T-helper 17 cell (primary cell): ENCODE measurements at regions not wholly inside any gene's neighbourhood (a gene's known extent, or its start where the extent isn't known, plus 50 kb on each side); places are given as distances from the start of the nearest gene placed in this dataset.

ENCODE experiments used
- ATAC-seq: fragments of 150-1000 bp; cut with Tn5 transposase; 2 replicates; pipeline ENCODE4 v1.10.0; 2021; ENCODE audit warnings: mild to moderate bottlenecking, moderate library complexity
- DNase-seq, 3 donors: peaks; one replicate each; pipeline versions ENCODE4 v3.0.0 to v3.0.0-alpha.2; 2020 to 2021
- H3K9me3 ChIP-seq: one replicate; pipeline ENCODE4 v1.7.0; 2013; ENCODE audit warnings: low read length, mild to moderate bottlenecking; ENCODE audit not compliant: control insufficient read depth, poor library complexity, severe bottlenecking
- H3K27ac Mint-ChIP-seq: one replicate; pipeline ENCODE4 v1.8.0; 2022; ENCODE audit warnings: mild to moderate bottlenecking, moderate library complexity, mixed read lengths
- H3K27me3 Mint-ChIP-seq: one replicate; pipeline ENCODE4 v1.8.0; 2022; ENCODE audit warnings: mixed read lengths
- H3K36me3 Mint-ChIP-seq: one replicate; pipeline ENCODE4 v1.8.0; 2022; ENCODE audit warnings: low read depth, mixed read lengths
- H3K4me1 Mint-ChIP-seq: one replicate; pipeline ENCODE4 v1.8.0; 2022; ENCODE audit warnings: mild to moderate bottlenecking, mixed read lengths
- H3K4me3 Mint-ChIP-seq: one replicate; pipeline ENCODE4 v1.8.0; 2022; ENCODE audit warnings: mild to moderate bottlenecking, moderate library complexity, mixed read lengths

- no peak overlapping the region for H3K27ac Mint-ChIP-seq
- ATAC-seq (no peak), DNase-seq (no peak)
- H3K4me1 Mint-ChIP-seq = no peaks in the 10 kb centered on the region
- H3K36me3 Mint-ChIP-seq = no peaks in the 10 kb centered on the region
- H3K27me3 Mint-ChIP-seq = peaks cover 28% of the 10 kb centered on the region
- no peaks in the 10 kb centered on the region for H3K9me3 ChIP-seq
- H3K4me3 Mint-ChIP-seq = no peak overlapping the region
Measured at GRCh38 chr4:142983065-142983464, 137.0 kb upstream of the INPP4B start.

DNA sequence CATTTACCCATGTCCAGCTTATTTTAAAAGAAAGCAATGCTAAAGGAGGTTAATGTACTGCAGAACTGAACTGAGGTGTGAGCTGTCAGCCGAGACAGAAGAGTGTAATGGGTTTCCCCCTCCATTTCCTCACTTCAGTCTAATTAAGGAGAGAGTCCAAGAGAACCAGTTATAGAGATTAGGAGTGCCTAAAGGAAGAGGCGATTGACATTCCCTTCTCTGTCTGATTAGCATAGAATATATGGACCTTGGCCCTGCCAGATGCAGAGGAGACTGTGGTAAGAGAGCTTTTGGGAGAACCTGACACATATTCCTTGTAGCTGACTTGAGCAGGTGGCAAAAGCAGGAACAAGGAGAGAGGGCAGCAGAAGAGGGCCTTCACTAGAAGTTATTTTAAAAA, 137.5 kb upstream of the INPP4B start:
- no peaks in the 10 kb centered on the region for H3K9me3 ChIP-seq
- Mint-ChIP-seq H3K4me1 (no peaks in the 10 kb centered on the region), H3K36me3 (no peaks in the 10 kb centered on the region), H3K27ac (no peak overlapping the region), H3K4me3 (no peak overlapping the region), H3K27me3 (peaks cover 27% of the 10 kb centered on the region)
- ATAC-seq (no peak), DNase-seq (no peak)

DNA sequence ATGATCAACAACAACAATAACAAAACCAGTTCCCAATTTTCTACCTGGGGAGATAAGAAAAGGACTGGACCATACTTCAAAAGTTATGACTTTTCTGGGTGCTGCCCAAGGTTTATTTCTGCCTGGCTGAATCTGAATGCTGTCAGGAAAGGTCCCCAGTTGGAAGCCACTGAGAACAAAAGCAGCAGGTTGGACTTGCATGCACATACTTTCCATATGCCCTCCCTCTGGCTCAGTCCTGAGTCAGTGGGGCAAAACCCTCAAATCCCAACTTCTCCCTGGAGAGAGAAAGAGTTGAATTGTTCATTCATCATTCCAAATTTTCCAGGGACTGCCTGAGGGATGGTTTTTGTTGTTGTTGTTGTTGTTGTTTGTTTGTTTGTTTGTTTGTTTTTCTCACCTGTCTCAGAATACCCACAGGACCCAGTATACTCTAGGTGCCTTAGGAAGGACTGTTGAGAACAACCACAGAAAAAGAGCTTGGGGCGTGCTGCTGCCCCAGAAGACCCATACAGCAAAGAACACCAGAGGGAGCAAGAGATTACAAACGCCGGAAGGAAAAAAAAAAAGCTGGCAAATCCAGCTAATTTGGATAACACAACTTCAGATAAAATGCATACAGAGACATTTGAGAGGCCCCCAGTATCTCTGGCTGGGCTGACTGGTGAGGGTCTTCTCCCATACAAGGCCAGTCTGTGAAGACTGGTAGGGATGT, 138.9 kb upstream of the INPP4B start:
- H3K4me1 Mint-ChIP-seq = no peaks in the 10 kb centered on the region
- H3K27ac Mint-ChIP-seq = no peak overlapping the region

DNA sequence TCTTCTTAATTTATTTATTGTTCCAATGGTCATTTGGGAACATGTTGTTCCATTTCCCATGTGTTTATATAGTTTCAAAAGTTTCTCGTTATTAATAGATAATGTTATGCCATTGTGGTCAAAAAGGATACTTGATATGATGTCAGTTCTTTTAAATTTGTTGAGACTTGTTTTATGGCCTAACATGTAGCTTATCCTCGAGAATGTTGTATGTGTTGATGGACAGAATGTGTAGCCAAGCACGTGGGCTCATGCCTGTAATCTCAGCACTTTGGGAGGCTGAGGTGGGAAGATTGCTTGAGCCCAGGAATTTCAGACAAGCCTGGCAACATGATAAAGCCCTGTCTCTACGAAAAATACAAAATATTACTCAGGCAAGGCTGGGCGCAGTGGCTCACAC, 168.5 kb upstream of the USP38 start:
- H3K4me3 Mint-ChIP-seq = no peak overlapping the region
- H3K36me3 Mint-ChIP-seq = no peaks in the 10 kb centered on the region
- H3K27me3 Mint-ChIP-seq = peaks cover 11% of the 10 kb centered on the region
- DNase-seq (no peak), ATAC-seq (no peak)
- H3K27ac Mint-ChIP-seq = no peak overlapping the region
- no peaks in the 10 kb centered on the region for H3K4me1 Mint-ChIP-seq
- H3K9me3 ChIP-seq = no peaks in the 10 kb centered on the region

More for the DNA sequence above, 138.9 kb upstream of the INPP4B start:
- H3K9me3 ChIP-seq = no peaks in the 10 kb centered on the region
- no peaks in the 10 kb centered on the region for H3K36me3 Mint-ChIP-seq
- peaks cover 28% of the 10 kb centered on the region for H3K27me3 Mint-ChIP-seq
- ATAC-seq (no peak), DNase-seq (no peak)
- no peak overlapping the region for H3K4me3 Mint-ChIP-seq

DNA sequence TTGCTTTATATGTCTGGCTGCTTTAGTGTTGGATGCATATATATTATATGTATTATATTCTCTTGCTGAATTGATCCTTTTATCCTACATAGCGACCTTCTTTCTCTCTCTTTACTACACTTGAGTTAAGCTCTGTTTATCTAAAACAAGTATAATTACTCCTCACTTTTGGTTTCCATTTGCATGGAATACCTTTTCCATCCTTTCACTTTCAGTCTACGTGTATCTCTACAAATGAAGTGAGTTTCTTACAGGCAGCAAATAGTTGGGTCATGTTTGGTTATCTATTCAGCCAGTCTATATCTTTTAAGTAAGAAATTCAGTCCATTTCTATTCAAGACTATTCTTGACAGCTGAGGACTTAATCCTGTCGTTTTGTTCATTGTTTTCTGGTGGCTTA, 167.5 kb upstream of the USP38 start:
- no peaks in the 10 kb centered on the region for H3K4me1 Mint-ChIP-seq
- no peaks in the 10 kb centered on the region for H3K9me3 ChIP-seq
- no peaks in the 10 kb centered on the region for H3K36me3 Mint-ChIP-seq
- peaks cover 11% of the 10 kb centered on the region for H3K27me3 Mint-ChIP-seq
- DNase-seq (no peak), ATAC-seq (no peak)
- H3K4me3 Mint-ChIP-seq = no peak overlapping the region
- H3K27ac Mint-ChIP-seq = no peak overlapping the region

GRCh38 chr4:143019351-143019750, 165.4 kb upstream of the USP38 start:
- Mint-ChIP-seq H3K4me3 (no peak overlapping the region), H3K4me1 (no peaks in the 10 kb centered on the region), H3K27ac (no peak overlapping the region), H3K27me3 (peaks cover 19% of the 10 kb centered on the region), H3K36me3 (no peaks in the 10 kb centered on the region)
- H3K9me3 ChIP-seq = no peaks in the 10 kb centered on the region
- no peak for DNase-seq
- ATAC-seq = no peak

DNA sequence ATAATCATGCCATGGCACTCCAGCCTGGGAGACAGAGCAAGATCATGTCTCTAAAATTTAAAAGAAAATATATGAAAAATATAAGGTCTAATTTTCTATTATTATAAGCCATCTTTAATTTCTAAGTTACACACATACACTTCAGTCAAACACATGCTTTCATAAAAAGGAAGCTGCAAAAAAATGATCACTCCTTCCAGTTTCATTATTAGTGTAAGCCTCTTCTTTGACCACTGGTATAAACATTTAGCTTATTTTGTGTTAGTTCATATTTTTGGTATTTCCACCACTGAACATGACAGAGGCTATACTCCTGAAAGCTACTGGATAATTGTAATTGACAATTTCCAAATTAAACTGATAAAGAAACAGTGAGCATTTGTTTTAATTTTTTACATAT, 163.3 kb upstream of the USP38 start:
- ATAC-seq = no peak
- peaks cover 24% of the 10 kb centered on the region for H3K27me3 Mint-ChIP-seq

DNA sequence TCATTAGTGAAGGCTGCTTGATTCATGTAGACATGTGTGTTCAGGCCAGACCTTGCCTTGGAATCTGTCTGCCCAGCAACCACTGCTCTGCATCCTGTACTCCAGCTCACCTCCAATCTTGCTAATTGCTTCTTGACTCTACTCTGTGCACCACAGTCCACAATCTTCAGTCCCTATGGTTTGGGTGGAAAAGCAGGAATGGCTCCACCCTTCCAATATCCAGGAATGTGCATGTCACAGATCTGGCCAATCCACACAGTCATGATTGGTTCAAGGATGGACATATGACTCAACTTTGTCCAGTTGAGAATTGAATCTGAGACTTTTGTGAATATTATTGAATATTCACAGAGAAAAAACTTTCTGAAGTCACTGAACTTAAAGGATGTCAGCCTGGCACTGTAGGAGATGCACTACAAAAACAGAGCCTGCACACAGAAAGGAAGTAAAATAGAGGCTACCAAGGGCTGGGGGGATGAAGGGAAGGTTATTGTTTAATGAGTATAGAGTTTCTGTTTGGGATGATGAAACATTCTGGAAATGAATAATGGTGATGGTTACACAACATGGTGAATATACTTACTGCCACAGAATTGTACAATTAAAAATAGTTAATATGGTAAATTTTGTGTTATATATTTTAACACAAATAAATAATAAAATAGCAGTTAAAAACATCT, 161.3 kb upstream of the USP38 start:
- no peaks in the 10 kb centered on the region for H3K36me3 Mint-ChIP-seq

More for the DNA sequence above, 163.3 kb upstream of the USP38 start:
- DNase-seq = no peak
- Mint-ChIP-seq H3K27ac (no peak overlapping the region), H3K4me3 (no peak overlapping the region), H3K4me1 (no peaks in the 10 kb centered on the region), H3K36me3 (no peaks in the 10 kb centered on the region)
- no peaks in the 10 kb centered on the region for H3K9me3 ChIP-seq

DNA sequence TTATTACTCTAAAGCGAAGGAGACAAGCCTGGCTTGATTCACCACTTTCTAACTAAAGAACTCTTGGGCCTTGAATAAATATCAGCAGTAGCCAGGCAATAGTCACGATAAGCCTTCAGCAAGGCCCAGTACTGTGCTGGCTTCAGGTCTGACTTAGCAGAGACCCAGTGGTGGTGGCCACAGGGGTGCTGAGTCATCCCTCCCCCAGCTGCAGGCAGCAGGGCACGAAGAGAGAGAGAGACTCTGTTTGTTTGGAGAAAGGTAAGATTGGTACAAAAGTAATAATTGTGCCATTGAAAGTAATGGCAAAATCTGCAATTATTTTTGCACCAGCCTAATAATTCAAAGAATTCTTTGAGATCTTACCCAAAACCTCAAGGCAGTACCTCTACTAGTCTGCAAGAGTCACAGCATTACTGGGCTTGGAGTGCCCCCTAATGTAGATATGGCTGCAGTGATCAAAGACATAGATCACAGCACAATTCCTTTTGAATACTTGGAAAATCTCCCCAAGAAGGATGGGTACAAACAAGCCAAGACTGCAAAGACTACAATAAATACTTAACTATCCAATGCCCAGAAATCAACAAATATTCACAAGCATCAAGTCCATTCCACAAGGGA, 159.5 kb upstream of the USP38 start:
- Mint-ChIP-seq H3K4me1 (no peaks in the 10 kb centered on the region), H3K27me3 (peaks cover 21% of the 10 kb centered on the region), H3K4me3 (no peak overlapping the region), H3K36me3 (no peaks in the 10 kb centered on the region), H3K27ac (no peak overlapping the region)
- DNase-seq (no peak), ATAC-seq (no peak)
- no peaks in the 10 kb centered on the region for H3K9me3 ChIP-seq

More for the DNA sequence above, 161.3 kb upstream of the USP38 start:
- H3K27ac Mint-ChIP-seq = no peak overlapping the region
- H3K27me3 Mint-ChIP-seq = peaks cover 24% of the 10 kb centered on the region
- no peak for ATAC-seq
- no peaks in the 10 kb centered on the region for H3K4me1 Mint-ChIP-seq
- no peak overlapping the region for H3K4me3 Mint-ChIP-seq
- DNase-seq = no peak
- H3K9me3 ChIP-seq = no peaks in the 10 kb centered on the region

GRCh38 chr4:143026459-143027170, 158.1 kb upstream of the USP38 start:
- Mint-ChIP-seq H3K4me1 (no peaks in the 10 kb centered on the region), H3K27ac (no peak overlapping the region), H3K4me3 (no peak overlapping the region), H3K36me3 (no peaks in the 10 kb centered on the region), H3K27me3 (peaks cover 13% of the 10 kb centered on the region)
- ATAC-seq (no peak), DNase-seq (no peak)
- H3K9me3 ChIP-seq = no peaks in the 10 kb centered on the region

- peaks cover 8% of the 10 kb centered on the region for H3K27me3 Mint-ChIP-seq
- no peaks in the 10 kb centered on the region for H3K9me3 ChIP-seq
- no peaks in the 10 kb centered on the region for H3K4me1 Mint-ChIP-seq
- H3K4me3 Mint-ChIP-seq = no peak overlapping the region
- H3K27ac Mint-ChIP-seq = no peak overlapping the region
- ATAC-seq = no peak
- no peaks in the 10 kb centered on the region for H3K36me3 Mint-ChIP-seq
- DNase-seq = no peak
Measured at GRCh38 chr4:143035661-143036060, 149.1 kb upstream of the USP38 start.

- Mint-ChIP-seq H3K27me3 (peaks cover 8% of the 10 kb centered on the region), H3K4me1 (no peaks in the 10 kb centered on the region), H3K36me3 (no peaks in the 10 kb centered on the region), H3K4me3 (no peak overlapping the region), H3K27ac (no peak overlapping the region)
- DNase-seq (no peak), ATAC-seq (no peak)
- no peaks in the 10 kb centered on the region for H3K9me3 ChIP-seq
Measured at GRCh38 chr4:143036443-143036842, 148.3 kb upstream of the USP38 start.

- DNase-seq = no peak
- Mint-ChIP-seq H3K4me1 (peaks cover 2% of the 10 kb centered on the region), H3K4me3 (no peak overlapping the region), H3K27ac (no peak overlapping the region), H3K27me3 (peaks cover 4% of the 10 kb centered on the region), H3K36me3 (no peaks in the 10 kb centered on the region)
- ATAC-seq = no peak
- H3K9me3 ChIP-seq = no peaks in the 10 kb centered on the region
Measured at GRCh38 chr4:143046454-143046853, 138.3 kb upstream of the USP38 start.
